ENCODE measurements at regions not wholly inside any gene's neighbourhood (a gene's known extent, or its start where the extent isn't known, plus 50 kb on each side); places are given as distances from the start of the nearest gene placed in this dataset.
"Not testable (repeated sequence)": the region's sequence is repeated elsewhere in the genome, so short reads cannot be mapped to it uniquely, and the experiment has no call there.

DNA sequence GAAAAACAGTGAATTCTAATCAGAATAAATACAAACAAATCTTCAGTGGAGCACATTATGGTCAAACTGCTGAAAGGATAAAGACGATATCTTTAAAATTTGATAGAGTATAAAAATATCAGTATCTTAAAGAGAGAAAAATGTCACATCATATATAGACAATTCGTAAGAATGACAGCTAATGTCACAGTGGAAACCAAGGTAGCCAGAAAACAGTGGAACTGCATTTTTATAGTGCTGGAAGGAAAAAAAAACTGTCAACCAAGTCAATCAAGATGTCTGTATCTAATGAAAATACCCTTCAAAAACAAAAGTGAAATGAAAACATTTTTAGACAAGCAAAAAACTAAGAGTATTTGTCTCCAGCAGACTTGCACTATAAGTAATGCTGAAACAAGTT lies 73.4 kb upstream of the HMGXB4 start:
- H3K36me3 ChIP-seq (ENCODE audit: control insufficient read depth in 4 of 4, insufficient read depth in 3 of 4, low read depth in 1 of 4, low read length in 3 of 4): no peaks in the 10 kb centered on the region
- no peak overlapping the region for H3K27ac ChIP-seq (ENCODE audit: low read depth in 1 of 2, low read length in 2 of 2)
- no peak overlapping the region for H3K9ac ChIP-seq (ENCODE audit: low read depth in 1 of 2, low read length in 2 of 2)
- H3K4me3 ChIP-seq (ENCODE audit: low read depth in 1 of 3, low read length in 3 of 3): no peak overlapping the region
- peaks cover 0 to 7% (median under 1%) of the 10 kb centered on the region in 4 donors for H3K9me3 ChIP-seq (ENCODE audit: control insufficient read depth in 4 of 4, low read length in 3 of 4)
- TF ChIP-seq TAF1 (conservative IDR thresholded peaks at IDR 0.05): no peak
- no peak for TF ChIP-seq FOXA2 (IDR thresholded peaks at IDR 0.05)
- TF ChIP-seq, protein P1, sequence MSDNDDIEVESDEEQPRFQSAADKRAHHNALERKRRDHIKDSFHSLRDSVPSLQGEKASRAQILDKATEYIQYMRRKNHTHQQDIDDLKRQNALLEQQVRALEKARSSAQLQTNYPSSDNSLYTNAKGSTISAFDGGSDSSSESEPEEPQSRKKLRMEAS (IDR thresholded peaks at IDR 0.05): no peak
- TF ChIP-seq YY1 (IDR thresholded peaks at IDR 0.05): no peak
- DNase-seq (ENCODE audit: low spot score): no peak
- 43% methylated on average over 2 of the region's 2 CpGs for WGBS
- H3K27me3 ChIP-seq (ENCODE audit: control insufficient read depth in 4 of 4, insufficient read depth in 4 of 4, low read length in 3 of 4): no peaks in the 10 kb centered on the region
- no peaks in the 10 kb centered on the region for H3K4me1 ChIP-seq (ENCODE audit: control insufficient read depth in 4 of 4, insufficient read depth in 4 of 4, low read length in 3 of 4)

DNA sequence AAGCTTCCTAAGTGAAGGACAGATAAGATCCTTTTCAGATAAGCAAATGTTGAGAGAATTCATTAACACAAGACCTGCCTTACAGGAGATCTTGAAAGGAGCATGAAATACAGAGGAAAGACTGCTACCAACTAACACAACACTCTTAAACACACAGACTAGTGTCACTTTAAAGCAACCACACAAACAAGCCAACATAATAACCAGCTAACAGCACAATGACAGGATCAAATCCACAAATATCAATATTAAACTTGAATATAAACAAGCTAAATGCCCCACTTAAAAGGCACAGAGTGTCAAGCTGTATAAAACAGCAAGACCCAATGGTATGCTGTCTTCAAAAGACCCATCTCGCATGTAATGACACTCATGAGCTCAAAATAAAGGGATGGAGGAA lies 70.8 kb upstream of the HMGXB4 start:
- peaks cover 4 to 21% (median 10%) of the 10 kb centered on the region in 4 donors for H3K9me3 ChIP-seq (ENCODE audit: control insufficient read depth in 4 of 4, low read length in 3 of 4)
- H3K9ac ChIP-seq (ENCODE audit: low read depth in 1 of 2, low read length in 2 of 2): no peak overlapping the region
- H3K27ac ChIP-seq (ENCODE audit: low read depth in 1 of 2, low read length in 2 of 2): no peak overlapping the region
- H3K36me3 ChIP-seq (ENCODE audit: control insufficient read depth in 4 of 4, insufficient read depth in 3 of 4, low read depth in 1 of 4, low read length in 3 of 4): no peaks in the 10 kb centered on the region
- H3K4me3 ChIP-seq (ENCODE audit: low read depth in 1 of 3, low read length in 3 of 3): no peak overlapping the region
- TF ChIP-seq FOXA2 (IDR thresholded peaks at IDR 0.05): no peak
- no peak for TF ChIP-seq HNF4A (conservative IDR thresholded peaks at IDR 0.05)
- TF ChIP-seq NR2F2 (IDR thresholded peaks at IDR 0.05): no peak
- TF ChIP-seq, protein P2, sequence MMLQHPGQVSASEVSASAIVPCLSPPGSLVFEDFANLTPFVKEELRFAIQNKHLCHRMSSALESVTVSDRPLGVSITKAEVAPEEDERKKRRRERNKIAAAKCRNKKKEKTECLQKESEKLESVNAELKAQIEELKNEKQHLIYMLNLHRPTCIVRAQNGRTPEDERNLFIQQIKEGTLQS (IDR thresholded peaks at IDR 0.05): no peak
- TF ChIP-seq, protein P3, sequence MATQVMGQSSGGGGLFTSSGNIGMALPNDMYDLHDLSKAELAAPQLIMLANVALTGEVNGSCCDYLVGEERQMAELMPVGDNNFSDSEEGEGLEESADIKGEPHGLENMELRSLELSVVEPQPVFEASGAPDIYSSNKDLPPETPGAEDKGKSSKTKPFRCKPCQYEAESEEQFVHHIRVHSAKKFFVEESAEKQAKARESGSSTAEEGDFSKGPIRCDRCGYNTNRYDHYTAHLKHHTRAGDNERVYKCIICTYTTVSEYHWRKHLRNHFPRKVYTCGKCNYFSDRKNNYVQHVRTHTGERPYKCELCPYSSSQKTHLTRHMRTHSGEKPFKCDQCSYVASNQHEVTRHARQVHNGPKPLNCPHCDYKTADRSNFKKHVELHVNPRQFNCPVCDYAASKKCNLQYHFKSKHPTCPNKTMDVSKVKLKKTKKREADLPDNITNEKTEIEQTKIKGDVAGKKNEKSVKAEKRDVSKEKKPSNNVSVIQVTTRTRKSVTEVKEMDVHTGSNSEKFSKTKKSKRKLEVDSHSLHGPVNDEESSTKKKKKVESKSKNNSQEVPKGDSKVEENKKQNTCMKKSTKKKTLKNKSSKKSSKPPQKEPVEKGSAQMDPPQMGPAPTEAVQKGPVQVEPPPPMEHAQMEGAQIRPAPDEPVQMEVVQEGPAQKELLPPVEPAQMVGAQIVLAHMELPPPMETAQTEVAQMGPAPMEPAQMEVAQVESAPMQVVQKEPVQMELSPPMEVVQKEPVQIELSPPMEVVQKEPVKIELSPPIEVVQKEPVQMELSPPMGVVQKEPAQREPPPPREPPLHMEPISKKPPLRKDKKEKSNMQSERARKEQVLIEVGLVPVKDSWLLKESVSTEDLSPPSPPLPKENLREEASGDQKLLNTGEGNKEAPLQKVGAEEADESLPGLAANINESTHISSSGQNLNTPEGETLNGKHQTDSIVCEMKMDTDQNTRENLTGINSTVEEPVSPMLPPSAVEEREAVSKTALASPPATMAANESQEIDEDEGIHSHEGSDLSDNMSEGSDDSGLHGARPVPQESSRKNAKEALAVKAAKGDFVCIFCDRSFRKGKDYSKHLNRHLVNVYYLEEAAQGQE (IDR thresholded peaks at IDR 0.05): no peak
- H3K4me1 ChIP-seq (ENCODE audit: control insufficient read depth in 4 of 4, insufficient read depth in 4 of 4, low read length in 3 of 4): no peaks in the 10 kb centered on the region
- no peak for DNase-seq (ENCODE audit: low spot score)
- peaks cover 0 to 4% (median 0%) of the 10 kb centered on the region in 4 donors for H3K27me3 ChIP-seq (ENCODE audit: control insufficient read depth in 4 of 4, insufficient read depth in 4 of 4, low read length in 3 of 4)
- 73% methylated on average over 1 of the region's 1 CpG for WGBS

DNA sequence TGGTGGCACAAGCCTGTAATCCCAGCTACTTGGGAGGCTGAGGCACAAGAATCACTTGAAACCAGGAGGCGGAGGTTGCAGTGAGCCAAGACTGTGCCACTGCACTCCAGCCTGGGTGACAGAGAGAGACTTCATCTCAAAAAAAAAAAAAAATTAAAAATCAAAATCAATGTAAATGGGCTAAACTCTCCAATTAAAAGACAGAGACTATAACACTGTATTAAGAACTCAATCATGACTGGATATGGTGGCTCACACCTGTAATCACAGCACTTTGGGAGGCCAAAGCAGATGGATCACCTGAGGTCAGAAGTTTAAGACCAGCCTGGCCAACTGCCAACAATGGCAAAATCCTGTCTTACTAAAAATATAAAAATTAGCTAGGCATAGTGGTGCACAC lies 68.4 kb upstream of the HMGXB4 start:
- H3K27me3 ChIP-seq (ENCODE audit: control insufficient read depth in 4 of 4, insufficient read depth in 4 of 4, low read length in 3 of 4); H3K4me3 ChIP-seq (ENCODE audit: low read depth in 1 of 3, low read length in 3 of 3); H3K9ac ChIP-seq (ENCODE audit: low read depth in 1 of 2, low read length in 2 of 2); H3K27ac ChIP-seq (ENCODE audit: low read depth in 1 of 2, low read length in 2 of 2); H3K36me3 ChIP-seq (ENCODE audit: control insufficient read depth in 4 of 4, insufficient read depth in 3 of 4, low read depth in 1 of 4, low read length in 3 of 4); DNase-seq (ENCODE audit: low spot score); H3K4me1 ChIP-seq (ENCODE audit: control insufficient read depth in 4 of 4, insufficient read depth in 4 of 4, low read length in 3 of 4): not testable (repeated sequence)
- WGBS: 84% methylated on average over 1 of the region's 1 CpG
- peaks cover 4 to 21% (median 11%) of the 10 kb centered on the region in 4 donors for H3K9me3 ChIP-seq (ENCODE audit: control insufficient read depth in 4 of 4, low read length in 3 of 4)

DNA sequence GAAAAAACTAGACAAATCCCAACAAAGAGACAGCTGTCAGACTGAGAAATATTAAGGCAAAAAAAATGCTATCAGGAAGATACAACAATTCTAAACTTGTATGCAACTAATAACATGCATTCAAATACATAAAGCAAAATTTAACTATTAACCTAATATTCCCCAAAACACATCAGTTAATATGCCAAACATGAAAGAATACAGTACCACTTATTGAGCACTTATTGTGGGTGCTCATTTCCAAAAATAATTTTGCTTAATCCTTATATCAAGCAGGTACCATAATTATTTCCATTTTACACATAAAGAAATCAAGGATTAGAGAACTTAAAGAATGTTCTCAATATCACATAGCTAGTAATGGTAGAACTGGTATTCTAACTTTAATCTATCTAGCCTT lies 67.7 kb upstream of the HMGXB4 start:
- Histone ChIP-seq H3K4me3 (ENCODE audit: low read depth in 1 of 3, low read length in 3 of 3) (no peak overlapping the region), H3K27me3 (ENCODE audit: control insufficient read depth in 4 of 4, insufficient read depth in 4 of 4, low read length in 3 of 4) (peaks cover 0 to 4% (median 0%) of the 10 kb centered on the region in 4 donors), H3K9ac (ENCODE audit: low read depth in 1 of 2, low read length in 2 of 2) (no peak overlapping the region), H3K36me3 (ENCODE audit: control insufficient read depth in 4 of 4, insufficient read depth in 3 of 4, low read depth in 1 of 4, low read length in 3 of 4) (no peaks in the 10 kb centered on the region), H3K4me1 (ENCODE audit: control insufficient read depth in 4 of 4, insufficient read depth in 4 of 4, low read length in 3 of 4) (no peaks in the 10 kb centered on the region), H3K27ac (ENCODE audit: low read depth in 1 of 2, low read length in 2 of 2) (no peak overlapping the region), H3K9me3 (ENCODE audit: control insufficient read depth in 4 of 4, low read length in 3 of 4) (peaks cover 4 to 21% (median 11%) of the 10 kb centered on the region in 4 donors)
- no peak for DNase-seq (ENCODE audit: low spot score)
- TF ChIP-seq HNF4A (conservative IDR thresholded peaks at IDR 0.05) (no peak), JUND (IDR thresholded peaks at IDR 0.05) (no peak), FOXA1 (IDR thresholded peaks at IDR 0.05) (no peak), HNF4G (IDR thresholded peaks at IDR 0.05) (no peak), SP1 (IDR thresholded peaks at IDR 0.05) (no peak), RAD21 (IDR thresholded peaks at IDR 0.05) (no peak), GABPA (IDR thresholded peaks at IDR 0.05 in 1 of 2, conservative IDR thresholded peaks at IDR 0.05 in 1 of 2) (no peak), TAF1 (conservative IDR thresholded peaks at IDR 0.05) (no peak), EGR1 (IDR thresholded peaks at IDR 0.05; ENCODE audit: low read depth in 2 of 2) (no peak), NR2F2 (IDR thresholded peaks at IDR 0.05) (no peak), FOXA2 (IDR thresholded peaks at IDR 0.05) (no peak)
- TF ChIP-seq, protein P4, sequence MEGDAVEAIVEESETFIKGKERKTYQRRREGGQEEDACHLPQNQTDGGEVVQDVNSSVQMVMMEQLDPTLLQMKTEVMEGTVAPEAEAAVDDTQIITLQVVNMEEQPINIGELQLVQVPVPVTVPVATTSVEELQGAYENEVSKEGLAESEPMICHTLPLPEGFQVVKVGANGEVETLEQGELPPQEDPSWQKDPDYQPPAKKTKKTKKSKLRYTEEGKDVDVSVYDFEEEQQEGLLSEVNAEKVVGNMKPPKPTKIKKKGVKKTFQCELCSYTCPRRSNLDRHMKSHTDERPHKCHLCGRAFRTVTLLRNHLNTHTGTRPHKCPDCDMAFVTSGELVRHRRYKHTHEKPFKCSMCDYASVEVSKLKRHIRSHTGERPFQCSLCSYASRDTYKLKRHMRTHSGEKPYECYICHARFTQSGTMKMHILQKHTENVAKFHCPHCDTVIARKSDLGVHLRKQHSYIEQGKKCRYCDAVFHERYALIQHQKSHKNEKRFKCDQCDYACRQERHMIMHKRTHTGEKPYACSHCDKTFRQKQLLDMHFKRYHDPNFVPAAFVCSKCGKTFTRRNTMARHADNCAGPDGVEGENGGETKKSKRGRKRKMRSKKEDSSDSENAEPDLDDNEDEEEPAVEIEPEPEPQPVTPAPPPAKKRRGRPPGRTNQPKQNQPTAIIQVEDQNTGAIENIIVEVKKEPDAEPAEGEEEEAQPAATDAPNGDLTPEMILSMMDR (IDR thresholded peaks at IDR 0.05; ENCODE audit: low read depth, low read length, missing input control): no peak

Measured in liver (tissue), 8 donors.